ENCODE measurements at regions not wholly inside any gene's neighbourhood (a gene's known extent, or its start where the extent isn't known, plus 50 kb on each side); places are given as distances from the start of the nearest gene placed in this dataset.

DNA sequence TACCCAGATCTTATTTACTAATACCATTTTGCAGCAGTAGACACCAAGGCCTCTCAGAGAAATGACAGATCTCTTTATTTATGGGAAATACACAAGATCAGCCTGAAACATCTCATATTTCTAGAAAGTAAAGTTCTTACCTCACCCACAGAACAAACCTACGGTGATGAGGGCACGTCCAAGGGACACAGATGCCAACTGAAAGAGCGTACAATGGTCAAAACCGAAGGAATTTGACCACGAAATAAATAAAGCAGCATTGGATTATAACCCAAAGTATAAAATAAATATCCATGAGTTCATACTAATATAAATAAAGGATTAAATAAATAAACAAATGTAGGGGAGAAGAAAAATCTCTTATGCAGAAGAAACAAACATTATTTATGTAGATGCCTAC, 747.0 kb downstream of the TNS3 start:
- no peak for DNase-seq
- Mint-ChIP-seq H3K4me1 (ENCODE audit: low read depth) (peaks cover 28% of the 10 kb centered on the region), H3K27me3 (ENCODE audit: insufficient read depth) (no peaks in the 10 kb centered on the region), H3K9me3 (no peaks in the 10 kb centered on the region), H3K36me3 (ENCODE audit: low read depth) (no peaks in the 10 kb centered on the region), H3K27ac (no peak overlapping the region), H3K4me3 (no peak overlapping the region)
- TF ChIP-seq CTCF (IDR thresholded peaks at IDR 0.05), result no peak

GRCh38 chr7:46833197-46833596, 748.7 kb downstream of the TNS3 start:
- no peak overlapping the region for H3K27ac Mint-ChIP-seq
- no peak for DNase-seq
- H3K36me3 Mint-ChIP-seq (ENCODE audit: low read depth), result no peaks in the 10 kb centered on the region
- peaks cover 18% of the 10 kb centered on the region for H3K4me1 Mint-ChIP-seq (ENCODE audit: low read depth)
- H3K9me3 Mint-ChIP-seq, result peaks cover 4% of the 10 kb centered on the region; the same call in 1 of the 2 replicates
- H3K4me3 Mint-ChIP-seq, result no peak overlapping the region
- TF ChIP-seq CTCF (IDR thresholded peaks at IDR 0.05), result no peak
- H3K27me3 Mint-ChIP-seq (ENCODE audit: insufficient read depth), result no peaks in the 10 kb centered on the region; the same call in 1 of the 2 replicates

DNA sequence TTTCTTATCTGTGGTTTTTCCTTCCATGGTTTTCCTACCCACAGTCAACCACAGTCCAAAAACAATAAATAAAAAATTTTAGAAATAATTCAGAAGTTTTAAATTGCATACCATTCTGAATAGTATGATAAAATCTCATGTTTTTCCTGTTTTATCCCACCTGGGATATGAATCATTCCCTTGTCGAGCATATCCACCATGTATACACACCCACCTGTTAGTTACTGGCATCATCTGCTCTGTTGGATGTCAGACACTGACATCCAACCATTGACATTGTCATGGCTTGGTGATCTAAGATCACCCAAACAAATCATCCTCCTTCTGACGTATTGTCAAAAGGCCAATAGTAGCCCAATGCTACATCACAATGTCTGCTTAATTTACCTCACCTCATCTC, 749.8 kb downstream of the TNS3 start:
- no peak overlapping the region for H3K27ac Mint-ChIP-seq
- H3K9me3 Mint-ChIP-seq, result peaks cover 12% of the 10 kb centered on the region
- no peaks in the 10 kb centered on the region for H3K36me3 Mint-ChIP-seq (ENCODE audit: low read depth)

DNA sequence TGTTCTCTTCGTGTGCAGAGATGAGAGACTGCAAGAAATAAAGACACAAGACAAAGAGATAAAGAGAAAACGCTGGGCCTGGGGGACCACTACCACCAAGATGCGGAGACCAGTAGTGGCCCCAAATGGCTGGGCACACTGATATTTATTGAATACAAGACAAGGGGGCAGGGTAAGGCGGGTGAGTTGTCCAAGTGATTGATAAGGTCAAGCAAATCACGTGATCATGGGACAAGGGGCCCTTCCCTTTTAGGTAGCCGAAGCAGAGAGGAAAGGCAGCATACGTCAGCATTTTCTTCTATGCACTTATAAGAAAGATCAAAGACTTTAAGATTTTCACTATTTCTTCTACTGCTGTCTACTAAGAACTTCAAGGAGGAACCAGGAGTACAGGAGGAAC, 762.1 kb downstream of the TNS3 start:
- Mint-ChIP-seq H3K4me3 (no peak overlapping the region), H3K36me3 (ENCODE audit: low read depth) (peaks cover 13% of the 10 kb centered on the region; the same call in 1 of the 2 replicates), H3K27me3 (ENCODE audit: insufficient read depth) (no peaks in the 10 kb centered on the region), H3K4me1 (ENCODE audit: low read depth) (peaks cover 7% of the 10 kb centered on the region), H3K27ac (no peak overlapping the region), H3K9me3 (peaks cover 13% of the 10 kb centered on the region)
- TF ChIP-seq CTCF (IDR thresholded peaks at IDR 0.05), result no peak
- DNase-seq, result no peak

More for the DNA sequence above, 749.8 kb downstream of the TNS3 start:
- Mint-ChIP-seq H3K27me3 (ENCODE audit: insufficient read depth) (no peaks in the 10 kb centered on the region; the same call in 1 of the 2 replicates), H3K4me3 (no peak overlapping the region), H3K4me1 (ENCODE audit: low read depth) (peaks cover 18% of the 10 kb centered on the region)
- no peak for TF ChIP-seq CTCF (IDR thresholded peaks at IDR 0.05)
- DNase-seq, result no peak

DNA sequence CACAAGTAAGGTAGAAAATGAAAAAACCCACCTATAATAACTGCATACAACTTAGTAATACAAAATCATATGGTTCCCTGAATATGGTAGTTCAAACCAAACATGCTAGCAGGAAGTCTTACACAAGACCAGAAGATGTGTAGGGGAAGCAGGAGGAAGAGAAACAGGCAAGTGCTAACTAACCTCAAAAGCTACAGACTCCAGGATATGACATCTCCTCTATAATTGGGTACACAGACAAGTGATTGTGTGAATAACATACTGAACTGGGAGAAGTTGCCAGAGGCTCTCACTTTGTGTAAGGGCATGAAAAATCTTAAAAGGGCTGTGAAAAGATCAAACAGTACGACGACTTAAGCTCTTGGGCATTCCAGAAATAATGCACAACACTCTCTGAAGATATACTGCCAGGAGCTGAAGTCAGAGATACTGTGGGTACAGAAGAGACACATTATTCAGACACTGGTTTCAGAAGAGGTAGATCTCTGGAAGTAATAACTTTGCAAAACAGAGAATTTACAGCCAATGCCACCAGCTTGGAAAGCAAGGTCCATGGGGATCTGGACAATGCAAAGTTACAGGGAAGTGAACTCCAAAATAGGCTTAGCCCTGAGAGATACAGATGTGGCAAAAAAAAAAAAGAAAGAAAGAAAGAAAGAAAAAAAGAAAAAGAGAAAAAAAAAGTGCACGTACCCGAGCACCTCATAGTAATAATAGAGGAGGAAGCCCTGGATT, 767.2 kb downstream of the TNS3 start:
- Mint-ChIP-seq H3K4me3 (no peak overlapping the region), H3K4me1 (ENCODE audit: low read depth) (peaks cover 38% of the 10 kb centered on the region), H3K9me3 (peaks cover 9% of the 10 kb centered on the region), H3K27me3 (ENCODE audit: insufficient read depth) (no peaks in the 10 kb centered on the region), H3K36me3 (ENCODE audit: low read depth) (peaks cover 12% of the 10 kb centered on the region; the same call in 1 of the 2 replicates), H3K27ac (peak overlapping the region; percentile 37)
- DNase-seq, result no peak
- no peak for TF ChIP-seq CTCF (IDR thresholded peaks at IDR 0.05)
